Subcutaneous abdominal adipose tissue (tissue), 5 donors: ENCODE measurements at regions not wholly inside any gene's neighbourhood (a gene's known extent, or its start where the extent isn't known, plus 50 kb on each side); places are given as distances from the start of the nearest gene placed in this dataset.
A peak's percentile ranks its signal among the peaks of the same experiment; 100 is the strongest.

Experiments used
- H3K27ac ChIP-seq: one replicate; pipeline ENCODE4 v1.7.0; 2013; ENCODE audit warnings: low read depth, mild to moderate bottlenecking, inconsistent platforms, low read length, moderate library complexity
- H3K27me3 ChIP-seq, 5 donors: one replicate each; pipeline ENCODE4 v1.7.0; 2013; ENCODE audit warnings: low read length in 5 of 5, inconsistent platforms in 1 of 5; ENCODE audit not compliant: control insufficient read depth in 5 of 5, insufficient read depth in 4 of 5
- H3K36me3 ChIP-seq, 5 donors: one replicate each; pipeline ENCODE4 v1.7.0; 2013; ENCODE audit warnings: low read length in 5 of 5; ENCODE audit not compliant: control insufficient read depth in 5 of 5, insufficient read depth in 5 of 5
- H3K4me1 ChIP-seq, 5 donors: one replicate each; pipeline ENCODE4 v1.7.0; 2013; ENCODE audit warnings: low read length in 5 of 5, mild to moderate bottlenecking in 3 of 5, moderate library complexity in 1 of 5; ENCODE audit not compliant: control insufficient read depth in 5 of 5, insufficient read depth in 5 of 5
- H3K4me3 ChIP-seq, 5 donors: one replicate each; pipeline ENCODE4 v1.7.0; 2013; ENCODE audit warnings: low read length in 5 of 5, low read depth in 1 of 5
- H3K9ac ChIP-seq, 5 donors: one replicate each; pipeline ENCODE4 v1.7.0; 2013; ENCODE audit warnings: low read length in 5 of 5, mild to moderate bottlenecking in 4 of 5, moderate library complexity in 3 of 5
- H3K9me3 ChIP-seq, 5 donors: one replicate each; pipeline ENCODE4 v1.7.0; 2013; ENCODE audit warnings: low read length in 5 of 5; ENCODE audit not compliant: control insufficient read depth in 5 of 5
- donor health status: healthy.
- donor health status: healthy.
- donor health status: healthy.
- donor health status: healthy.
- donor health status: healthy.

- Histone ChIP-seq H3K9me3 (no peaks in the 10 kb centered on the region), H3K27me3 (no peaks in the 10 kb centered on the region), H3K4me3 (no peak overlapping the region), H3K4me1 (no peaks in the 10 kb centered on the region), H3K36me3 (no peaks in the 10 kb centered on the region), H3K27ac (no peak overlapping the region), H3K9ac (no peak overlapping the region)
Measured at GRCh38 chr6:104229057-104229456, 630.7 kb downstream of the HACE1 start.

- no peak overlapping the region for H3K27ac ChIP-seq
- H3K9me3 ChIP-seq, result no peaks in the 10 kb centered on the region
- no peak overlapping the region for H3K4me3 ChIP-seq
- H3K27me3 ChIP-seq, result no peaks in the 10 kb centered on the region
- no peaks in the 10 kb centered on the region for H3K4me1 ChIP-seq
- H3K9ac ChIP-seq, result no peak overlapping the region
- no peaks in the 10 kb centered on the region for H3K36me3 ChIP-seq
Measured at GRCh38 chr6:104227508-104227907, 632.2 kb downstream of the HACE1 start.

DNA sequence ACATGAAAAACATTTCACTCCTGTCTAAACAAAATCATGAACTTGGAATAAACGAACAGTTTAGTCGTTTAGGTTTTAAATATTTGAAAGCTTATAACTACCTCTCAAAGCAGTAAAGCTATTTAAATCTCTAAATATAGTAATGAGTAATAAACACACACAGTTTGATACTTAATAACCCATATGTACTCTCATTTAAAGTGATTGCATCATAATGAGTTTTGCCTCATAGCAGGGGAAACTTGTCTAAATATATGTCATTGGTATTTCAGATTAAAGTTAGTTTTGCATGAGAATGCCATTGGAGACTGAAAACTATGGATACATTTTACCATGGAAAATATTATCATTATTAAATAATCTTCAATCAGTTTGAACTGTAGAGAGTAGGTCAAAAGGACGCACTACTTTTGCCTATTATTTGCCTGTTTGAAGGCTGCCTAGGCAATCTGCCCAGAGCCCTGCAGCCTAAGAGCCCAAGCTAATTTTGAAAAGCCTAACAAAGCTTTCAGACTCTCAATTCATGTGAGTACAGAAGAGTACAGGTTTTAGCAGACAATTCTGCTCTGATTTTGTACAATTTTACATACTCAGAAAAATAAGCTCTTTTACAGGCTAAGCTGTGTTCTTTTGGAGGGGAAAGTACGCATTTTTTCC, 632.8 kb downstream of the HACE1 start:
- Histone ChIP-seq H3K4me3 (no peak overlapping the region), H3K4me1 (no peaks in the 10 kb centered on the region), H3K9me3 (no peaks in the 10 kb centered on the region), H3K9ac (no peak overlapping the region), H3K27me3 (no peaks in the 10 kb centered on the region), H3K36me3 (no peaks in the 10 kb centered on the region), H3K27ac (no peak overlapping the region)

GRCh38 chr6:104218116-104218515, 641.6 kb downstream of the HACE1 start:
- Histone ChIP-seq H3K9me3 (no peaks in the 10 kb centered on the region), H3K36me3 (no peaks in the 10 kb centered on the region), H3K4me1 (peaks cover 0 to 4% (median 0%) of the 10 kb centered on the region in 5 donors), H3K4me3 (no peak overlapping the region), H3K9ac (no peak overlapping the region), H3K27ac (no peak overlapping the region), H3K27me3 (no peaks in the 10 kb centered on the region)

- Histone ChIP-seq H3K36me3 (no peaks in the 10 kb centered on the region), H3K27me3 (no peaks in the 10 kb centered on the region), H3K9me3 (no peaks in the 10 kb centered on the region), H3K4me1 (peaks cover 0 to 4% (median 0%) of the 10 kb centered on the region in 5 donors), H3K27ac (no peak overlapping the region), H3K4me3 (no peak overlapping the region), H3K9ac (no peak overlapping the region)
Measured at GRCh38 chr6:104214901-104215300, 644.8 kb downstream of the HACE1 start.

DNA sequence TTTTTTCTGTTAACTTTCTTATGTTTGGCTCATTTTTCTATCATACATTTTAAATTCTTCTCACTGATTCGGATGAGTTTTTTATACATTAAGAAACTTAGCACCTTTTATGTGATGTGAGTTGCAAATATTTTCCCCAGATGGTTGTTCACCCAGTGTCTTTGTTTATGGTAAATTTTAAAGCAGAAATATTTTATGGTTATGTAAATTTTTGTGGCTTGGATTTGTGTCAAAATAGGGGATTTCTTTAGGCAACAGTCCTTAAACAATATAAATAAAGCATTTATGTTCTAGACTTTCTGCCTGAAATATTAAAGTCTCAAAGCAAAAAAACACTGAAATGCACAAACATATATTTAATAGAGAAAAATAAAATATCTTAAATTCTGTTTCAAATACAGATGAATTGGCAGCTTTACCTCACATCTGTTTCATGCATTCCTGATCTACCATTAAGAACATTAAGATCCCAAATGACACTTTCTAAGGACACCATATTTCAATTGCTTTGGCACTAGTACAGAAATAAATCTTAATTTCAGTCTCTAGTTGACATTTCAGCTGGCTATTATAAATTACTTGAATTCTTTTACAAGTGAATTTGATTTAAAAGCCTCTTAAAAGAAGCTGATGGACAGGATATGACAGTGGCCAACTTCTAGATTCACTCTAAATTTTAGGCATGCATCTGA, 646.6 kb downstream of the HACE1 start:
- Histone ChIP-seq H3K27me3 (no peaks in the 10 kb centered on the region), H3K9me3 (no peaks in the 10 kb centered on the region), H3K9ac (no peak overlapping the region), H3K36me3 (no peaks in the 10 kb centered on the region), H3K27ac (no peak overlapping the region), H3K4me3 (no peak overlapping the region), H3K4me1 (peaks cover 0 to 4% (median 0%) of the 10 kb centered on the region in 5 donors)

DNA sequence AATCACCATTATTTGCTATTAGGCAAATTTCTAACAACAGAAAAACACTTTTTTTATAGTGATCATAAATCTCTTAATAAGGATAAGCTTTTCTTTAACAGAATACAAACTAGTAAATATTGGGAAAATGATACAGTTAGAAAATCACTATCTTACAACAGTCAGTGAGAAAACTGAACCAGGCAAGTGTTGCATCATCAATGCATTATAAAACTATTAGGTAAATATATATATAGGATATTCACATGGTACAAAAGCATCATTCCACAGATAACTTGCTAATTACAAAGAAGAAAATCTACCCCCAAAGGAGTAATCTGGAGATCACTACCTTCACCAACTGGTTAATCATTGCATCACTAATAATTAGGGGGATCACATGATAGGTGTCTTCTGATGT, 652.1 kb downstream of the HACE1 start:
- no peak overlapping the region for H3K9ac ChIP-seq
- no peak overlapping the region for H3K27ac ChIP-seq
- no peaks in the 10 kb centered on the region for H3K9me3 ChIP-seq
- H3K36me3 ChIP-seq, result no peaks in the 10 kb centered on the region
- no peaks in the 10 kb centered on the region for H3K27me3 ChIP-seq
- no peaks in the 10 kb centered on the region for H3K4me1 ChIP-seq
- H3K4me3 ChIP-seq, result no peak overlapping the region

GRCh38 chr6:104201557-104201956, 658.2 kb downstream of the HACE1 start:
- H3K9me3 ChIP-seq, result peaks cover 0 to 18% (median 7%) of the 10 kb centered on the region in 5 donors

DNA sequence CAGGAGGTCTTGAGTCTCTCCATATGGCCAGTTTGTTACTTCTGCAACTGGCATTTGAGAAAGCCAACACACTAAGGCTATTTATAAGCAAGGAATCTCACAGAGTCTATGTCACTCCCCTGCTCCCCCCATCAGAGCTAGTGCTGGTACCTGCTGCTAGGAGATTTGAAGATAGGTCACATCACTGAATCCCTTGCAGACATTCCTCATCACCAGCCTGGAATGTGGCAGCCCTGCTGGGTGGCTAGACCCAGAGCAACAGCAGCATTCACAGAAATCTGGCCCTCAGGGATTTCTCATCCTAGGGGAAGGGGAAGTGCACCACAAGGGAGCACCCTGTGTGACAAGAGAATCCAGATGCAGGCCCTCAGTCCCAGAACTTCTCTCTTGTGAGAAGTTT, 672.1 kb downstream of the HACE1 start:
- H3K36me3 ChIP-seq, result no peaks in the 10 kb centered on the region
- H3K4me3 ChIP-seq, result no peak overlapping the region
- H3K4me1 ChIP-seq, result no peaks in the 10 kb centered on the region
- H3K9me3 ChIP-seq, result peaks cover 0 to 6% (median 3%) of the 10 kb centered on the region in 5 donors
- no peaks in the 10 kb centered on the region for H3K27me3 ChIP-seq
- no peak overlapping the region for H3K9ac ChIP-seq
- no peak overlapping the region for H3K27ac ChIP-seq

More at GRCh38 chr6:104201557-104201956, 658.2 kb downstream of the HACE1 start:
- peak overlapping the region in 1 of 5 donors; percentile 4 for H3K4me3 ChIP-seq
- no peaks in the 10 kb centered on the region for H3K36me3 ChIP-seq
- H3K4me1 ChIP-seq, result no peaks in the 10 kb centered on the region
- no peak overlapping the region for H3K27ac ChIP-seq
- H3K9ac ChIP-seq, result no peak overlapping the region
- no peaks in the 10 kb centered on the region for H3K27me3 ChIP-seq

- H3K4me1 ChIP-seq, result no peaks in the 10 kb centered on the region
- H3K9ac ChIP-seq, result no peak overlapping the region
- no peaks in the 10 kb centered on the region for H3K27me3 ChIP-seq
- H3K9me3 ChIP-seq, result peaks cover 0 to 4% (median 3%) of the 10 kb centered on the region in 5 donors
- H3K27ac ChIP-seq, result no peak overlapping the region
- no peak overlapping the region for H3K4me3 ChIP-seq
- H3K36me3 ChIP-seq, result no peaks in the 10 kb centered on the region
Measured at GRCh38 chr6:104186831-104187230, 672.9 kb downstream of the HACE1 start.
